ENCODE measurements at regions not wholly inside any gene's neighbourhood (a gene's known extent, or its start where the extent isn't known, plus 50 kb on each side); places are given as distances from the start of the nearest gene placed in this dataset.
"Not testable (repeated sequence)": the region's sequence is repeated elsewhere in the genome, so short reads cannot be mapped to it uniquely, and the experiment has no call there.

DNA sequence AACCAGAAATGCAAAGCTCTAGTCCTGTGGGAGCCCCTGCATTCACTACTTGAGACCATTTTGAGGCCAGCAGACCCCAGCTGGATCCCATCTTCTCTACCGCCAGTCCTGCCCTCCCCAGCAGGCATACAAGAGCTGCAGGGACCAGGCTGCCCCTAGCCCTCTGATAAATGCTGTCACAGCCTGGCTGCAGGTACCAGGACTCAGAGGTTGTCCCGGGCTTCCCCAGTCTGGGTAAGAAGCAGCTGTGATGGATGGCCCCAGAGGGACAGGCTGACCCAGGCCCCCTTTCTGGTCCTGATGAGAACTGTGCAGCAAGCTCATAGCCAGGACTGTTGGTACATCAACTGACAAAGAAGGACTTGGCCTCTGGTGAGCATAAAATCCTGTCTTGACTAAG lies 132.9 kb upstream of the APCDD1 start:
- no peak for DNase-seq

GRCh38 chr18:10322004-10322403 lies 132.4 kb upstream of the APCDD1 start:
- no peak for DNase-seq

DNA sequence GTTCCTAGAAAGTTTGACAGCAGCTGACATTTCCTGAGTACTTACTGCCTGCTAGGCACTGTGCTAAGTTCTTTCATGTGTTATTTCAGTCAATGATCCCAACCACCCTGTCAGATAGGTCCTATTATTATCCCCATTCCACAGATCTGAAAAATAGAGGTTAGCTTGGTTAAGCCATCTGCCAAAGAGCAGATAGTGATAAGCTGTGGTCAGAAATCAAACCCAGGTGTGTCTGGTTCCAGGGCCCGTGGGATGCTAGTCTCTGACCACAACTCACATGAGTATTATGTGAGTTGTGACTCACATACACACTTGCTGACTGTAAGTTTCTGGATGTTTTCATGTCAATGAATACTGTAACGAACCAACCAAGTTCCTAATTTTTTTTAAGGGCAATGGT lies 132.0 kb upstream of the APCDD1 start:
- no peak for DNase-seq

- no peak for DNase-seq
Measured at GRCh38 chr18:10329101-10329500, 125.3 kb upstream of the APCDD1 start.

- no peak for DNase-seq
Measured at GRCh38 chr18:10330428-10330827, 124.0 kb upstream of the APCDD1 start.

- no peak for DNase-seq
Measured at GRCh38 chr18:10332452-10332851, 122.0 kb upstream of the APCDD1 start.

DNA sequence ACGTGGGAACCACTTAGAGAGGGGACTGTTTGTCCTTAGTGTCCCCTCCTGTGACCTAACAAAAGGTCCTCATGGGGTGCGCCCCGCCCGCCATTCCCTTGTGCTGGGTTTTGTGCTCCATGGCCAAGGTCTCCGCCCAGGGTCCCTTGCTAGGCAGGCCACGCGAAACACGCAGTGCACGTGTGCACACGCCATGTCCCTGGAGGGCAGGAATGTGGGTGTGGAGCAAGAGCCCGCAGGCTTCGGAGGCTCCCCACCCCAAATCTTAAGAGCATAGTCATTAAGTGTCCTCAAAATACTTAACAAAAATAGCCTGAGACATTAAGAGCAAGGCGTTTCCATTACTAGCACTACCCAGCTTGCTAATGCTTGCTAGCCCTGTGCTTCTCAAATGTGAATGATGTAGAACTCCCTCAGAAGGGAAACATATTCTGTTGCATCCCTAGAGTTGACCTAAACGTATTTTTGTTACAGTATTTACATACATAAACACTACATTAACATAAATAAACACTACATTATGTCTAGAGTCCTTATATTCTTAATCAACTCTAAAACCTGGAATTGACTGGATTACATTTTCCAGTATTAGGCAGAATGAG lies 117.6 kb upstream of the APCDD1 start:
- DNase-seq: no peak

DNA sequence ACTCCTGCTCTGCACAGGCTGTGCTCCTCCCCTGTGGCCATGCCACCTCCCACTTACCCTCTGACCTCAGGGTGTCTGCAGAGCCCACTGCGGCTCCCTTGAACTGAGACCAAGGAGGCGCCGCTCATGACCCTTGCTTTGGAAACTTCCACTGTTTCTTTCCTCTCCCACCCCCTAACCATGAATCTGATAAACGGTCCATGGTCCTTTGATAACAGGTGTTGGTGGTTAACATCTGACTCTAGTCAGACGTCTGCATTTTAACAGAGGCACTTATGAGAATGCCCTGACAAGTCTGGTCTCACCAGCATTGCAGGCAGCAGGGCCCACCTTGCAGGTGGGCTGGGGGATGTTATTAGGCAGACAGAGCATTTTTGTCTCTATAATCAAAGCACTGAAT lies 113.6 kb upstream of the APCDD1 start:
- DNase-seq: no peak

DNA sequence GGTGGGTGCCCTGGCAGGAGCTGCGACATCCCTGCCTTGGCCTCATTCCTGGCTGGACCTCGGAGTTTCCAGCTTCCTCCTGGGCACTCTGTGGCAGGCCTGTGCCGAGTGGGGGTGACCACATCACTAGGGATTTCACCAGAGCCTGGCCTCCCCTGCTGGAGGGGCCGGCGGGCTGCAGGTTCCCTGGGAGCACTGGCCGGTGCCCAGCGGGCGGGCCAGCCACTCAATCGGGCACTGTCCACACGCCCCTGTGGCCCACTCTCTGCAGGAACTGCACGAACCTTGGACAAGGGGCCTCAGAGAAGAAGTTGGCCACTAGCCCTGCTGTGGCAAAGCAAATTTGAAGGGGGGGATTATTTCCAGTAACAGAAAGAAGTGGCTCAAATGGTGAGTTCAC lies 110.7 kb upstream of the APCDD1 start:
- no peak for DNase-seq

DNA sequence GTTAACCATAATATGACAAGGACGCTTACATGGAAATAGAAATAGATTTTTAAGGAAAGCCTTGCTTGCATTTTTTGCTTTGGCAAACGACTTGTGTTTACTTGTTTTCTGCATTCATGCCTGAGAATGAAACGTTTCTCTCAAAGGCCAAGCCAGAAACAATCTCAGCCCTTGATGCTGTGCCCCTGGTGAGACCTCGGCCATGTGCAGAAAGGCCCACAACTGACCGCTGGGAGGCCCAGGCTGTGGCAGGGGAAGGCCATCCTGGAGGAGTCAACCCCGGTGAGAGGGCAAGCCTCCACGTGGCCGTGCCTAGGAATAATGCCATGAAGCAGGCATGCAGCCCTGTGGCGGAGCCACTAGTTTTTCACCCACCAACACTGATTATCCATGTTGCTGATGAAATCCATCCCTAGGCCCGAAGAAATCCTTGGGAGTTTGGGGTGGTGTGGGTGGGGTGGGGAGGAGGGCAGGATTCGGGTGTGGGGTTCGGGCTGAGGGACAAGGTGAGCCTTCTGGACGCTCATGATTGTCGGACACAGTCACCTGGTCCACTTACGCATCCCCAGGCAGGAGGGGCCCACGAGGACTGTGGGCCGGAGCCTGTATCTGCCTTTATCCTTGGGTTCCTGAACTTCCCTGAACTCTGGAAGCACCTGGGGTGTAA lies 107.6 kb upstream of the APCDD1 start:
- no peak for DNase-seq

GRCh38 chr18:10349561-10349960 lies 104.9 kb upstream of the APCDD1 start:
- DNase-seq: no peak

GRCh38 chr18:10350661-10351060 lies 103.8 kb upstream of the APCDD1 start:
- no peak for DNase-seq

- no peak for DNase-seq
Measured at GRCh38 chr18:10351219-10351818, 103.1 kb upstream of the APCDD1 start.

GRCh38 chr18:10351858-10352257 lies 102.6 kb upstream of the APCDD1 start:
- DNase-seq: no peak

GRCh38 chr18:10352671-10353070 lies 101.8 kb upstream of the APCDD1 start:
- DNase-seq: no peak

GRCh38 chr18:10353791-10354190 lies 100.6 kb upstream of the APCDD1 start:
- DNase-seq: no peak

DNA sequence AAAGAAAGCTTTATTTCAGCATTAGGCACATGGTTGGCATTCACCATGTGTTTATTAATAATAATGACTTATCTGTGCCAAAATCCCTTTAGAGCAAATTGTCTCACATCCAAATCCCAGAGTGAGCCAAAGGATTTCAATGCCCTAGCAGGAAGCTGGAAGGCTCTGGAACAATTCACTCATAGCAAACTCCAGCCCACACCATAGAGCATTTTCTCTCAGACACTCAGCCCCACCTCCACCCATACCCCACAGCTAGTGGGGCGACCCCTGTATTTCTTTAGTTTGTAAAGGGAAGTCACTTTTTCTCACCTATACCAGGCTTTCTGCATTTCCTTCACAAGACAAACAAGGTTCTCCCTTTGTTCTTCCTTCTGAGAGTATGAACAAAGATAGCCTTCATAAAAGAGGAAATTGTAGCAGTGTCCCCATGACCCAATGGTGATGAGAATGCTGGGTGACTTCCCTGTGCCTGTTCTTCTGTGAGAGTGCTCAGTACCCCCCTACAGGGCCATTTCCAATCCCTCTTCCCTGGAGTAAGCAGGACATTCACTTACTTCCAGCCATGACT lies 100.1 kb upstream of the APCDD1 start:
- no peak for DNase-seq

GRCh38 chr18:10354890-10355289 lies 99.5 kb upstream of the APCDD1 start:
- no peak for DNase-seq

GRCh38 chr18:10356999-10357398 lies 97.4 kb upstream of the APCDD1 start:
- not testable (repeated sequence) for DNase-seq

DNA sequence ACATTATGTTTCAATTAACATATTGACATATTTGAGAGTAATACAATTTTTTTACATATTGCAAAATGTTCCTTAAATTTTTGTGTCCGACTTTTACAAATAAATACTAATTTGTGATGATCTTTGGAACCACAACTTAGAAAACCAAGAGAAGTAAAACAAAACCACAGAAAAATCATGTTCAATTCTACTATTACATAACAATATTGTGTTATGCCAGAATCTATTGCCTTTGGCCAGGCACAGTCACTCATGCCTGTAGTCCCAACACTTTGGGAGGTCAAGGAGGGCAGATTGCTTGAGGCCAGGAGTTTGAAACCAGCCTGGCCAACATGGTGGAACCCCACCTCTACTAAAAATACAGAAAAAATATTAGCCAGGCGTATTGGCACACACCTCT lies 92.8 kb upstream of the APCDD1 start:
- no peak for DNase-seq

GRCh38 chr18:10365021-10365500 lies 89.4 kb upstream of the APCDD1 start:
- DNase-seq: no peak

DNA sequence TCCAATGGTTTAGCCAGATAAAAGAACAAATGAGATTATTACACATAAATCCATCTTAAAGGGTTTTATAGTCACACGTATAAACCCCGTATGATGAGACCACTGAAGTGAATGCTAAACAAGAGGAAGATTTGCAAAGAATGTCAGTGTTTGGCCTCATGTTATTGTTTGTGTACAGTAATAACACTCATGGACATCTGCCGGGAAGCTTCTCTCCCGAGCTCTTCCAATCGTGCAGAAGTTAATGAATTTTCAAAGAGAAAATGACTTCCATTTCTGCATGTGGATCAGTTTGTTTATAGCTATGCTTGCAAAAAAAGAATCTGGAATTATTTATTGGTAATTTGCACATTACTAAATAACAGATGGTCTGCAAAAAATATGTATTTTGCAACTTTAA lies 88.5 kb upstream of the APCDD1 start:
- no peak for DNase-seq

DNA sequence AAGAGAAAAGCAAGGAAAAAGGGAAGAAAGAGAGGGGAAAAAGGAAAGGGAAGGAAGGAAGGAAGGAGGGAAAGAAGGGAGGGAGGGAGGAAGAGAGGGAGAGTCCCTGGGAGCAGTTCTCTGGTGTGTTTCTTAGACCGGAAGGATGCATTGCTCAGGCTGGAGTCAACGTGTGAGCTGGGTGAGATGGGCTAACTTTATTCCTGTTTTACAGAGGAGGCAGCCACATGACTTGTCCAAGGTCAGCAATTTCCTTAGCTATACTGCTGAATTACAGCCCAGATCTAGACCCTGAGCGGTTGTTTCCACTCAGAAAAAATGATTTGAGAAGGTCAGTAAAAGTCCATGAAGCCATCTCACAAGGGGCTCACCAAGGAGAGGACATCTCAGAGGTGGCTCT lies 86.6 kb upstream of the APCDD1 start:
- no peak for DNase-seq
